Erythroblast (primary cell): ENCODE measurements at regions not wholly inside any gene's neighbourhood (a gene's known extent, or its start where the extent isn't known, plus 50 kb on each side); places are given as distances from the start of the nearest gene placed in this dataset.

Experiments used
- DNase-seq, 2 experiments: peaks; one replicate each; lab custom pipeline; 2025; lab: John Stamatoyannopoulos, UW
- GATA1 ChIP-seq: IDR thresholded peaks from 2 replicates; pipeline ENCODE4 v1.6.1; 2011; ENCODE audit warnings: low read depth, mild to moderate bottlenecking, control low read depth, low read length, moderate library complexity
- POLR2A ChIP-seq: IDR thresholded peaks from 2 replicates; pipeline ENCODE4 v1.6.1; 2011; ENCODE audit warnings: mild to moderate bottlenecking, low read length

GRCh38 chr6:169156793-169157147 lies 96.9 kb downstream of the THBS2 start:
- TF ChIP-seq POLR2A (no peak), GATA1 (no peak)
- DNase-seq, result no peak

- no peak for TF ChIP-seq POLR2A
- no peak for TF ChIP-seq GATA1
- DNase-seq, result no peak
These were observed 97.4 kb downstream of the THBS2 start for GRCh38 chr6:169156108-169156792.

DNA sequence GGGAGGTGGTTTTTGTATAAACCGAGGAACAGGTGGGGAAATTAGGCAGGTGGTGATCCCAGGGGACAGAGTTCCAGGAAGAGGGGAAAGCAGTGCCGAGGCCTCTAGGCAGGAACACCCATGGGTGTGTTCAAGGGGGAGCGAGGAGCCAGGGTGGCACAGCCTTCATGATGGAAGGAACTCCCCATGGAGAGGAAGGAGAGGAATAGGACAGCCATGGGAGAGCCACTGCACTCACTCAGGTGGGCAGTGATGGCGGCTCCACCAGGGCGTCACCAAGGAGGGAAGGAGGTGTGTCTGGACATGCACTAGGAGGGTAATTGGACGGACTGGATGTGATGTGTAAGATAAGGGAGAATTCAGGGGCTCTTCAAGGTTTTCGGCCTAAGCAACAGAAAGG lies 98.2 kb downstream of the THBS2 start:
- no peak for DNase-seq
- TF ChIP-seq GATA1 (no peak), POLR2A (no peak)

DNA sequence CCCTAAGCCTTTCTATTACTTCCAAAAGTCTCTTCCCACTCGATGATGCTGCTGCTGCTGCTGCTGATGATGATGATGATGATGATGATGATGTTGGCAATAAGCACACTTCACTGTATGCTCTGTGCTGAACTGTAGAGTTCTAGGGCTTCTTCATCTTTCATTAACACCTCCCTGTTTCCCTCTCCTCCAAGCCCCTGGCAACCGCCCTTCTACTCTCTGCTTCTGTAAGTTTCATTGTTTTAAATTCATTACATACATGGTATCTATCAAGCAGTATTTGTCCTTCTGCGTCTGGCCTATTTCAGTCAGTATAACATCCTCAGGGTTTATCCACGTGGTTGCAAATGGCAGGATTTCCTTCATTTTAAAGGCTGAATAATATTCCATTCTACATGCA lies 100.2 kb downstream of the THBS2 start:
- DNase-seq, result no peak
- TF ChIP-seq POLR2A, result no peak
- no peak for TF ChIP-seq GATA1

DNA sequence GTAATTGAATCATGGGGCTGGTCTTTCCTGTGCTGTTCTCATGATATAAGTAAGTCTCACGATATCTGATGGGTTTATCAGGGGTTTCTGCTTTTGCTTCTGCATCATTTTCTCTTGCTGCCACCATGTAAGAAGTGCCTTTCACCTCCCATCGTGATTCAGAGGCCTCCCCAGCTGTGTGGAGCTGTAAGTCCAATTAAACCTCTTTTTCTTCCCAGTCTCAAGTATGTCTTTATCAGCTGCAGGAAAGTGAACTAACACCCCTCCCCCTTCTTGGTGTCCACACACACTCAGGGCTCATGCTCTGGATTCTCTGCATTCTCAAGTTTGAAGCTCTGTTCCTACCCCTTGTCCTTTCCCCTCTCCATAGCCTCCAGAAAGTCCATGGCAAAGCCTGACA lies 107.1 kb downstream of the THBS2 start:
- TF ChIP-seq GATA1 (no peak), POLR2A (no peak)
- no peak for DNase-seq

- no peak for DNase-seq
- TF ChIP-seq GATA1 (no peak), POLR2A (no peak)
These were observed 107.6 kb downstream of the THBS2 start for GRCh38 chr6:169145991-169146501.

GRCh38 chr6:169145496-169145895 lies 108.2 kb downstream of the THBS2 start:
- DNase-seq, result no peak
- TF ChIP-seq GATA1 (no peak), POLR2A (no peak)

DNA sequence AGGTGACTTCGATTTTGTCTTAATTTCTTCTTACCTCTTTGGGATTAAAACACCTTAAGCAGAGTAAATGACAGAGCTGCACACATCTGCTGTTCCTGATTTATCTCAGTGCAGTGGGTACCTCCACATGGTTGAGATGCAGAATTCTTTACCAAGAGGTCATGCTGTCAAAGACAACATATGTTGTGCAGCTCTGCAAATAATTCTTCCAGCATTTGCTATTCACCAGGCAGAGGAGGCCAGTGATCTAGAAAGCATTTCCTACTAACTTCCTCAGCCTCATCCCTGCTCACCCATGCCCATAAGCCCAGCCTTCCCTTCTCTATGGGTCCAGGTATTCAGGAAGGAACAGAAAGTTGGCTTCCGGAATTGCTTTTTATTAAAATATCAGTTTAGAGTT lies 109.3 kb downstream of the THBS2 start:
- TF ChIP-seq POLR2A (no peak), GATA1 (no peak)
- no peak for DNase-seq

- no peak for TF ChIP-seq POLR2A
- TF ChIP-seq GATA1, result no peak
- no peak for DNase-seq
These were observed 111.2 kb downstream of the THBS2 start for GRCh38 chr6:169142538-169142844.

DNA sequence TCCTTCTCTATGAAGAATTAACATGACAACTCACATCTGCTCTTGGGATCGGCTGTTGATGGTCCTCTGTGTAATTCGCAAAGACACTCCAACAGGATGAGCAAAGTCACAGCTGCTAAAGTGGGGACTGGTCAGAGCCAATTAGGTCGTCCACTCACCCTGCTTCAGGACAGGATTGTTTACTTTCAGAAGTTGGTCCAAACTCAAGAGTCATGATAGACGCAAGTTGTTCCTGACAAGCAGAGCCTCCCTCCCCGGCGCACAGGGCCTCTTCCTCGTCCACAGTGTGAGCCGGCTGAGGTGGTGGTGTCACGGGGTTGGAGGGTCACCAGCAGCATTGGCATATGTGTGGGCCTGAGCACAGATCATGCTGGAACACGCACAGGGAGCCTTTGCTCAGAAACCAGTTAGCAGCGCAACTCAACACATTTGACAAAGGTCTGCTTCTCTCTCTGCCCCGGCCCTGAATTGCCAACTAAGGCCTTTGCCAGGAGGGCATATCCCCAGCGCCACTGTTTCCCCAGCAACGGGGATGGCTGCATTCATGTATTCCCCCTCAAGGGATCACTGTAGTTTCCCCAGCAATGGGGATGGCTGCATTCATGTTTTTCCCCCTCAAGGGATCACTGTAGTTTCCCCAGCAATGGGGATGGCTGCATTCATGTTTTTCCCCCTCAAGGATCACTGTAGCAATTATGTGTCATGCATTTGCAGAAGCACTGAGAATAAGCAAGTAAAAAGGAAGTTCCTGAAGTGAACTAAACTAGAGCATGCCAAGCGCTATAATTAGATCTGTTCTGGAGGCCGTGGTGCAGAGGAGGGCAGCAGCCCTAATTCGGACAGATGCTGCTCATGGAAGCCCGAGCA lies 111.7 kb downstream of the THBS2 start:
- no peak for DNase-seq
- TF ChIP-seq POLR2A (no peak), GATA1 (no peak)

DNA sequence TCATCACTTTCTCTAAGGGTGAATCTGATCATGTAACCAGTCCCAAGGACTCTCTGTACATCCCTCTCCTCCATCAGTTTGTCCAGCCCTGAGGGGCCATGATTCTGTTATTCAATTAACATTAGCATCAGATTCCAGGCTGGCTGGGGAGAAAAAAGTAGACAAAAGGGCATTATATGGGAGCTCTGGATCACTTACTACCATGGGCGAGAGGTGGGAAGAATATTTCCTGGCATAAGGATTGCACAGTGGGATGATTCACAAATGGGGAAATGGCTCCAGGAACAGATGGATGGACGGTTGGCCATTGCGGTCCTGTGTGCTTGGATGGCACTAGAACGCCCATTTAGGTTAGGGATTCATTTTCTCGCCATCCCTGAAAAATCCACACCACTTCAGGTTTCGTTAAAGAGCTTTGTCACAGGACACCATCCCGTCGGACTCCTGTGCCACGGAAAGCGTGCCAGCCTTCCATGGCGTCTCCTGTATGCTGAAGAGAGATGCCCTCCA lies 112.6 kb downstream of the THBS2 start:
- no peak for TF ChIP-seq GATA1
- TF ChIP-seq POLR2A, result no peak
- DNase-seq, result no peak

DNA sequence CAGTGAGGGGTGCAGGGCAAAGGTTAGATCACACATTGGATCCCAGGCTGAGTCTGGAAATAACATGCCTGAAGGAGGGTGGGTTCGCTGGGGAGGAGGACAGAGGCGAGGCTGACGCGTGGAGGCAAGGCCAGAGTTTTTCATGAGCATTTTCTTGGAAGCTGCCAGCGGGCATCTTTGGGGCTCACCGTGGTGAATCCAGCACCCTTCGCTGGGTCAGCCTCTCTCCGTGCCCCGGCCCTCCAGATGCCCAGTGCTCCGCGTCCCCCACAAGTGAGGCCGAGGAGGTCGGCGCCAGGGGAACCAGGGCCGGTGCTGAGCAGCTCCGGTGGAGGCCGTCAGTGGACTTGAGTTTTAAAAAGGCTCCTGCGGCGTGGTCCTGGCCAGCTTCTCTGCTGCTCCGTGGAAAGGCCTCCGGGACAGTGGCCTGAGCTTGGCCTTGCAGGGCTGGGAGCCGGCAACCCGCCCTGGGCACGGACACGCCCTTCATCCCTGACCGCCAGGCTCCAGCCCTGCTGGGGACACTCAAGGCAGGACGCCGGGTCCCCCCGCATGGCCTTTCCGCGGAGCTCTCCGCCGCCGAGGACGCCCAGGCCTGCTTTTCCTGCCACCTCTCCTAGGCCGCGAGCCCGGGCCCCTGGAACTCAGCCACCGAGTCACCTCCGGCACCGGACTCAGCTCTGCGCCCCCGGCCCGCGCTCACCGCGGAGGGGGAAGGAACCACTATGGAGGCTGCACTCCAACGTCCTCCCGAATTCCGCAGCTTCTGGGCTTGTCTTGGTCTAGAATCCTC lies 114.3 kb downstream of the THBS2 start:
- TF ChIP-seq GATA1, result no peak
- no peak for TF ChIP-seq POLR2A
- no peak for DNase-seq

GRCh38 chr6:169132352-169132940 lies 121.2 kb downstream of the THBS2 start:
- DNase-seq, result no peak
- TF ChIP-seq POLR2A, result no peak
- TF ChIP-seq GATA1, result no peak
